Skin of body (tissue), 1 donor: ENCODE measurements at regions not wholly inside any gene's neighbourhood (a gene's known extent, or its start where the extent isn't known, plus 50 kb on each side); places are given as distances from the start of the nearest gene placed in this dataset.

Source experiments
- DNase-seq: peaks from one replicate; lab custom pipeline; 2025; lab: John Stamatoyannopoulos, UW

DNA sequence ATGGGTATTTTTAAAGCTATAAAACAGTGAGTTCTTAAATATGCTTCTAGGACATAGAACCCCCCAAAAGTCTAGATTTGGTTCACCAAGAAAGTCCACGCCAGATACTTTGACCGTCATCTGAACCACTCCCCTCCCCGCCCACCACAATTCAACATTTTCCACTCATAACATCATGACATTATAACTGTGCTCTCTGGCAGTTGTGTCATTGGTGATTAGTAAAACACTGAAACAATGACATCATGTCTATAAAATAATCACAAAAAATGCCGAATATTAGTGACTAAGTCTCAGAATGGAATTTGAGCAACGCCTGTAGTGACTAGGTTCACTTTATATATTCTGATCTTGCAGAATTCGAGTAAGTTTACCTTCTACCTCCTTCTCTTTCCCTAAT, 732.3 kb downstream of the FGF9 start:
- DNase-seq: no peak

DNA sequence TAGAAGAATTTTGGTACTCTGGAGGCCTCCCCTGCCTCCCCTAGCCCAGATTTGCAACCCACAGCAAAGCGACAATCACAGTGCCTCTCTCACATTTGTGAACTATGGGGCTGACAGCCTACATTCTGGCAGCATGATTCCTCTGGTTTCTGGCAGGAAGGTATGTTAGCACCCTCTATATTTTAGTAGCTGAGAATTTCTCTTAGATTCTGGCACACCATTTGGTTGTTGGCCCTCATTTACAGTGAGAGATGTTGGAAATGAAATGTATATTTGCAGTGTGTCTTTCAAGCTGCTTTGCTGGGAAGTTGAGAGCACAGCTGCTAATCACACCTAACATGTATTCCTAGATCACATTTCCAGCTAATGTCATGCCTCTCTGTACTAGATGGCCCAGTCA, 735.0 kb downstream of the FGF9 start:
- DNase-seq: no peak

DNA sequence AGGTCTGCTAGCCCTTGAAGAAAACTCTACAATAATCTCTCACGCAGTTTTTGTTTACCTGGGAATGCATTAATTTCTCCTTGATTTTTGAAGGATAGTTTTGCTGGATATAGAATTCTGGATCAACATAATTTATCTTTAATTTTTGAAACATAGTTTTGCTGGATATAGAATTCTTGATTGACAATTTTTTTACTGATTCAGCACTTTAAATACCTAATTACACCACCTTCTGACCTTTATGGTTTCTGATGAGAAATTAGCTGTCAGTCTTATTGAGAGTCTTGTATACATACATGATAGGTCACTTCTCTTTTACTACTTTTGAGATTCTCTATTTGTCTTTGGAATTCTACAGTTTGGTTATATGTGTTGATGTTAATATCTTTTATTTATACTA, 741.6 kb downstream of the FGF9 start:
- DNase-seq: no peak

DNA sequence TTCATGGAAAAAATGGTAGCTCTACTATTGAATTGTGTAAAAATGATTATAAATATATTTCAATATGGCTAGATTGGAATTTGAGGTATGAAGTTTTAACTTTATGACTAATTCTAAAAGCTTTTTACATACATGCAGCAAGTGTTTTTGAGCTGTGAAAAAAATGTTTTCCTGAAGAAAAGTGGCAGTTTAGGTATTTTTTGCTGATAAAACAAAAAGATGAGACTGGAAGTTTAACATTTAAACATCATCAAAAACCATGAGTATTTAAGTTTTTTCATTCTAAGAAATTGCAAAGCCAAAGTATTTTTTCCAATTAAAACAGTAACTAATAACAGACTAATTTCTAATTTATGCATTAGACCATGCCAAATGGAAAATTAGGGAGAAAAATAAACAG, 751.1 kb downstream of the FGF9 start:
- no peak for DNase-seq

DNA sequence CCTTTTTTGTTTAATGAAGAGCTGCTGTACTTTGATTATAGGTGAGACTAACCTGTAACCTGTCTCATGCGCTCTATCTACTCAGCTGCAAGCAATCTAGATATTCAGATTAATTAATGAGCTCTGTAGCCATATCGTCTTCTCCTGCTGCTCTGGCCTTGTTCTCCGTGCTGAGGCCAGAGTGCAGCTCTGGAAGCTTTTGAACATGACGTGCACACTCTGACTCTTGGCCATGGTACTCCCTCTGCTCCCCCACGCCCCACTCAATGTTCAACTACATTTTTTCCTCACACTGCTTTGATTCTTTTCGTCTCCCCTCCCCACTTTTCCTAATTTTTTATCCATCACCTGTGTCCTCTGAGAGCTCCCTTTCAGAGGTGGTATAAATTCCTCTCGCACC, 751.8 kb downstream of the FGF9 start:
- DNase-seq: no peak

DNA sequence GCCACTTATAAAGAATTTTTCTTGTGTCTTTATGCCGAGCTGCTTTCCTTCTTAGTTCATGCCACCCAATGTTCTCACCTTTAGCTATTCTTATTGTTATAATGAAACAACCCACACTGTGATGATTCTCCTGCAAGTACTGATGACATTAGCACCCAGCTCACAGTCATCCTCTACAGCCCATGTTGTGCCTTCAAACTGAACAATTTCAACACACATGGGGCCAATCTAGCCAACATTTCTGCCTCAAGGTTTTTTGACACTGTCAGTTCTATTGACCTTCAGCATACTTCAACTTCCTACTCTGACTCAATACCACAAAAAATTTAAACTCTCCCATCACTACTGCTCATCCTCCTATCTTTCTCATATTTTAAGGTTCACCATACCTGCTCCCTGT, 752.4 kb downstream of the FGF9 start:
- no peak for DNase-seq

DNA sequence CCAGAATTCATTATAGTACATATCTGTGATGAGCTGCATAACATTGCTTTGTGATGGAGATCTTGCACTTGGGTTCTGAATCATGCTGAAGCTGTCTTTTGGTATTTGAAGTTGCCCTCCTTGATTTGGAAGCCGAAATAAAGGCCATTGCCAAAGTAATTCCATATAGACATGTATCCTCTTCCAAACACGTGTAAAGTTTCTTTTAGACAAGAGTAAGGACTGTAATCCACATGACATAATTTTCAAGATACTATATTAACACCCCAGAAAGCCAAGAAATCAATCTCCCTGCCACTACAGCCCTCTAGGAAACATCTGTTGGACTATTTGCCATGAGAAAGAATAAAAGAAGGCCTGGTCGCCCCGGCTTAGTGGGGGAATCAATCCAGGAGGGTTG, 754.2 kb downstream of the FGF9 start:
- no peak for DNase-seq

DNA sequence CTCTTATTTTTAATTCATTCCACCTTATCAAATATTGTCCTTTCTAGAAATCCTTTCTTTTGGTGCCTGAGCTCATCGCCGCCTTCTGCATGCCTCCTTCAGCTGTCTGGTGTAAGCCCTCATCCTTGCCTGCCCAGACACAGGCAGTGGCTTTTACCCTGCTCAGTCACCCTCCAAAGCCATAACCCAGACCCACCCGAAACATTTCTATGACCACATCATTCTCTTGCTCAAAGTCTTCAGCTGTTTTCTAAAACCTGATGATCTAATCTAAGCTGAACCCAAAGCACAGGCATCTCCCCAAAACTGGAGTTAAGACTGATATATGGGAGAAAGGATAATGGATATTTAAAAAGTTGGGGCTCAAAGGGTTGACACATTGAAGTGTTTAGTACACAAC, 753.7 kb upstream of the SGCG start:
- no peak for DNase-seq

DNA sequence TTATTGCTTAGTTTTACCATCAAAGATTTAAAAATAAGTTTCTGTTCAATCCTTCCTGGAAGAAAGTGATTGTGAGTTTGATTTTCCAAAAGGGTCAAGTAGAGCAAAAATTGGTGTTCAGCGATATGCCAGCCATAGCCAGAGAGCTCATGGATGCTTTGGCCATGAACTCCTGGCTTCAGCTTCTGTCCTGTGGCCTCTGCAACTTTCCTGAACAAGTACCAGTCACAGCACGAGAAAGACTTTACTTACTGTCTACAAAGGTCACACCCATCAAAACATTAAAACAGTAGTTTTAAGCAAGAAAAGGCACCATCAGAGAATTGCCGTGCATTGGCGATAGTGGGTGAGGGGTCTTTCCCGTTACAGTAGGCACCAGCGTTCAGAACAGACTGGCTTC, 753.0 kb upstream of the SGCG start:
- DNase-seq: no peak

DNA sequence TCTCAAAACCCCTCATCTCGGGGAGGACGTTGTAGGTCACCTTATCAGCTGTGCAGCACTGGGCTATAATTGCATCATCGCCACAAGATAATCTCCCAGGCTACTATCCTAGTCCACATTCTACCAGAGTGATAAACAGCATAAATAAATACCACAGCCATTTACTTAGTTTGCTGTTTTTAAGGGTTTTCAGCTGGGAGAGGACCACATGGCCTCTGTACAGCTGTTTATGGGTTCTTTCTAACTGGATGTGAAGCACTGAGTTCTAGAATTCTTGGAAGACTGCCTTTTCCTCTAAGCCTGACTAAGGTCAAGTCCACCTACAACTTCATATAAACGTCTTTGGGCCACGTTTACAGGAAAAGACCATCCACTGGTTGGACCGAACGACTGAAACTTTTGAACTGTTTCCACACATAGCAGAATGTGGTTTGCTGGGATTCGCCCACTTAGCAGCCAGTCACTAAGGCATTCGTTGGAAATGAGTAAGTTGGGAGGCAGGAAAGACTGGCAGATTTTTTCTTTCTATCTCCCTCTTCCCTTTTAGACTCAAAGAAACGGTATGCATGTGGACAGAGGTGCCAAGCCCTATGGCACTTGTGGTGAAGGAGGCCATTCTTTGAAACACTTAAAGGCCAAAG, 752.5 kb upstream of the SGCG start:
- DNase-seq: no peak

DNA sequence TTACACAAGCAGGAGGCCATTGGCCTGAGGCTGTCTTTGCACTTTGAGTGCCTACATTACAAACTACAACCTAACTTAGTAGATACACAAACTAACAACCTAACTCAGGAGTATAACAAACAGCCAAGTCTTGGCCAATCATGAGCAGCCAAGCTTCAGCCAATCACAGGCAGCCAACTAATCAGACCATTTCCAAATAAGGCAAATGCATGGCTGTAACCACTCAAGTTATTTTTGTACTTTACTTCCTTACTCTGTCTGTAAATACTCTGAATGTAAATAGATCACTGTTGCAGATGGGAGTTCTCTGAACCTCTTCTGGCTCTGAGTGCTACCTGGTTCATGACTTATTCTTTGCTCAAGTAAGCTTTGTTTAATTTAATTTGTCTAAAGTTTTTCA, 748.1 kb upstream of the SGCG start:
- DNase-seq: no peak

DNA sequence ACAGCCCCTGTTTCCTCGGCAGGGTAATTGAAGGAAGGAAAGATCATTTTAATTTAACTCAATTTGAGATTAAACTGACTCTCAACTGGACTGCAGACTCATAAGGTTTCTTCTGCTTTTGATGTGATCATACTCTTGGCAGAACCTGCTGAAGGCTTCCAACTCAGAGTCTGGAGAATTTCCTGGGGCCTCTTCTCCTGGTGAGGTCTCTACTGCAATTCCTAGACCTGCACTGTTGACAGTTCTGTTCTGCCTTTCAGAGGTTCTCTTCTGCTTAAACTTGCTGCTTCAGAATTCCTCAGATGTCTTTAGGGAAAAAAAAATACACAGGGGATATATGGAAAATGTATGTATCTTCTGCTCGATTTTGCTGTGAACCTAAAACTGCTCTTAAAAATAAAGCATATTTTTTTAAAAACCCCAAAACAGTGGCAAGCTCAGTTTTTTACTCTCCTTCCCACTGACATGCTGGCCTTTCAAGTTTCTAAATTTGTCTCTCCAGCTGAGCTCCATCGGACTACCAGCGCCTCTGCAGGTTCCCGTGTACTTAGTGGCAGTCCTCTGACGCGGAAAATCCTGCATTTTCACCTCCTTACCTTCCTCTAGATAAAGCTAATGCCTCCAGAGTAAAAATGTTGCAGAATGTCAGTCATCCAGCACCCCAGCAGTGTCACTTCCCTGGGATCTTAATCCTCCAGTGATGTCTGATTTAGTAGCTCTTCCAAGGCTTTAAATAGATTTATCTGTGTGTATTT, 733.5 kb upstream of the SGCG start:
- DNase-seq: no peak

DNA sequence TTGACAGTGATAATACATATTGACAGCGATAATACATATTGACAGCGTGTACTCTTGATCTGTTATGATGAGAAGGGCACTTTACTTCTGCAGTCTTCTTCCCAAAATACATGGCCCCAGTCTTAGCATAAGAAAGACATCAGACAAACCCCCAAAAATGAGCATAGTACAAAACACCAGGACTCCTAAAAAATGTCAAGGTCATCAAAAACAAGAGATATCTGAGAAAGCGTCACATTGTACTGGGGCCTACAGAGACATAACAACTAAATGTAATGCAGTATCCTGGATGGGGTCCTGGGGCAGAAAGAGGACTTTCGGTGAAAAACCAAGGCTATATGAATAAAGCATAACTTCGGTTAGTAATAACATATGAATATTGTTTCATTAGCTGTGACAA, 731.5 kb upstream of the SGCG start:
- no peak for DNase-seq

DNA sequence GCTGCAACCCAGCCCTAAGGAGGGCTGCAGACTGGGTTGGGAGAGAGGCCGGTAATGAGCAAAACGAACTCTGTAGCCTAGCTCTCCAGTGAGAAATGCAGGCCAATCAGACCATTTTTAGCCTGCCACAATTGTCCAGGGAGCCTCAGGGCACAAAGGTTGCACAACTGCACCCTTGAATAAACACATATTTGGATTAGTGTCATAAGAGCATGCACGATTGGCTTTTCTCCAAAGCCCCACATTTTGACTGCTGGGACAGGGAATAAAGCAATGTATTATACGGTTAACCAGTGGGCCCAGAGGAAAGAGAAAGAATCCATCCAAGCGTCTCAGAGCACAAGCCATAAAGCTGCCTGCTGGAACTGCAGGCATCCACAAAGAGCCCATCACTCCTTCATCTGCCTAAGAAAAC, 729.4 kb upstream of the SGCG start:
- peak; percentile 35 for DNase-seq

DNA sequence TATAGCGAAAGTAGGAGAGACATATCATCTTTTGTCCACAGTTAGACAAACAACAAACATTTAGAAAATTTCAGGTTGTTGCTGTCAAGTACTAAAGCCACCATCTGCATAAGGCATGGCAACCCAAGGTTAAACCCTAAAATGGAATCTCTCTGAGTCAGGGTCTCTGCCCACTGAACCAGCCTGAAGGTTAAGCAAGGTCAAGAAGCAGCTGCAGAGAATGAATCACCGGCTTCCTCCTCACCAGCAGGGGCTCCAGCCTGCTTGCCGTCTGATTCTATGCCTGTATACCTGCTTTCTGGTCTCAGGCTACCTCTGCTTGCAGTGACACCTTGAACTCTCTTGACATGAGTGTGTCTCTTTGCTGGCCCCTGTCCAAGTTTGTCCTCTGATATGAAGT, 726.2 kb upstream of the SGCG start:
- no peak for DNase-seq

DNA sequence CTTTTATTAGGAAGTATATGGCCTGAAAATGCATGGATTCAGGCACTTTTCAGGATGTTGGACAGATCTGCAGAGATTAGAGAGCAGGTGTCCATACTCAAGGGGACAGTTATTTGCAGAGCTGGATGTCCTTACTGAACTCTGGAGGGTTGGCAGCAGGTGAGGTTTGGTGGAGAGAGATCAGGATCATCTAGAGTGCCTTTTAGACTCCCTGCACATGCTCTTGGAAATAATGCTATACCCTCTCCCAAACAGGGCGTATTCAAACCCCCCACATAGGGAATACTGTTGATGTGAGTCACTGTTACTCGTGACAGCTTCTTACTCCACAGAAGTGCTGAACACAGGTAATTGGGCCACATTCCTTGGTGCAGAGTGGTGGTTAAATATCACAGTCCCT, 725.7 kb upstream of the SGCG start:
- no peak for DNase-seq

DNA sequence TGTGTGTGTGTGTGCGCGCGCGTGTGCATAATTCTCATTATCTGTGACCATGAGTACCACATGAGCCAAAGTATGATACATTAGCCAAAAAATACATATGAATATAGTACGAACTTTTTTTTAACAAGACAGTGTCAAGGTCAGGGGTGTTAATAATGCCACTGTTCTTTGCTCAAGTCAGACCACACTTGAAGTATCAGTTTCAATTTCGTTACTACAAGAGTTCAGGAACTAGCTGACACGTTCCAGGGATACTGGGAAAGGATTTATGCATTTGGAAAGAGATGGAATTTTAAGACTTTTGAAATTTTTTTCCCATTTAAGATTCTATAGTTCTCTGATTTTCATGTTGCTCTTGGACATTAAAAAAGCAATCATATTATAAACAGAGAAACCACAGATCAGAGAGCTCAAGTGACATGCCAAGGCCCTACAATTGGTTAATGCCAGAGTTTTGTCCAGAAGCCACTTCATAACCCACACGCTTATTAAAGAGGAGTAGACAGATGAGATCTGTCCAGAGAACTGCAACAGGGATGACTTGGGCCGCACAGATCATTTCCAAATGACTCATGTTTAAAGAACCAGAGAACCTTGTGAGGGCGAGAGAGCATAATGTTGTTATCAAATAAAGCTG, 718.8 kb upstream of the SGCG start:
- DNase-seq: no peak

DNA sequence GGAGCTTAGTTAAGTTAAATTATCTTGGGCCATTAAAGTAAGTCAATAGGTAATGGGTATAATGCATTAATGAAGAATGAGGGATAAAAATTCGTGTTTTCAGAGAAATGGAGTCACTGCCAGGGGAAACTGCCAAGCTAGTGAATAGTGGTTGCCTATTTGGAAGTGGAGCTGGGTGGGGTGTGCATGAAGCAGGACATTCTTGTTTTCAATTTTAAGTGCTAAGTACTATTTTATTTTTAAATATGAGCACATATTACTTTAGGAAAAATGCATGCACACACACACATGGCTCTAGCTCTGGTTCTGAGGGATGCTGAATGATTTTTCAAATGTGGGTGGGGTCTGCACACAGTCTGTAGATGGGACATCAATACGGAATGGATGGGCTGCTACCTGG, 717.7 kb upstream of the SGCG start:
- no peak for DNase-seq

DNA sequence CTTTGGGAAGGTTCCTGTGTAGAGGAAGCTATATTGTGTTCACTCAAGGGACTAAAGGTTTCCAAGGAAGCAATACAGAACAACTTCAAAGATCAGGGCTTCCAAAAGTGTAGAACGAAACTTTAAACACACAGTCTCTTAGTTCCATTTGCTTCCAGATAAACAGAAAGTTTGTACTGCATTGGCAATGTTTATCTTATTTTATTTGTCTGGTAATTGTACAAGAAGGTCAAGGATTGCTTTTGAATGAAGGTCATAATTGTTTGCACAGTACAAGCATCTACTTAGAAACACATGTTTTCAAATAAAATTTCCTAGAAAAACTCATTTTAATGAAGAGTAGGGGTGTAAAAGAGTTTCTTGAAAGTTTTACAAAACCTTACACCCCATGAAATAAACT, 712.7 kb upstream of the SGCG start:
- DNase-seq: no peak

DNA sequence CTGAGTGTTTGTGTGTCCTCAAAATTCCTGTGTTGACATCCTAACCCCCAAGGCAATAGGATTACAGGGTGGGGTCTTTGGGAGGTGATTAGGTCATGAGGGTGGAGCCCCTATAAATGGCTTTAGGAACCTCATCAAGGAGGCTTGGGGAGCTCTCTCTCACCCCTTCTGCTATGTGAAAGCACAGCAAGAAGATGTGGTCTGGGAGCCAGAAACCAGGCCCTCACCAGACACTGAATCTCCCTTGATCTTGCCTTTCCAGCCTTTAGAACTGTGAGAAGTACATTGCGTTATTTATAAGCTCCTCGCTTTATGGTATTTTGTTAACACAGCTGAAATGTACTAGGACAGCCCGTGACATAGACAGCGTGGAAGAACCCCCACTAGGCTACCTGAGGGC, 712.0 kb upstream of the SGCG start:
- no peak for DNase-seq

DNA sequence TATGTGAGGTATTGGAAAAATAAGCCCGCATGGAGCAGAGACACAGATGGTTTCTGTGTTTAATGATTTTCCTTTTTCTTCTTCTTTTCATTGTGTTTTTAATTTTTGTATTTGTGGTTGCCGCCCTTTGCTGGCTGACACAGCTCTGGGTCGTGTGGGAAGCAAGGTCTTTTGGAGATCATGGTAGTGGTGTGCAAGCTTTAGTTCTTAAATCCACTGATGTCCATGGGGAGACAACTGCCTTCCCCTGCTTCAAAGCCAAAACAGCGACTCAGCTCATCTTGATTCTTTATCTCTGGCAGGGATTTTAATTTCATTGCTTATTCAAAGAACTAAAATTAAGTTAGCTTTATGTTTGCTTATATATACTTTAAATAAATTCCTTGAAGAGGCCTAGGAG, 711.3 kb upstream of the SGCG start:
- DNase-seq: no peak

DNA sequence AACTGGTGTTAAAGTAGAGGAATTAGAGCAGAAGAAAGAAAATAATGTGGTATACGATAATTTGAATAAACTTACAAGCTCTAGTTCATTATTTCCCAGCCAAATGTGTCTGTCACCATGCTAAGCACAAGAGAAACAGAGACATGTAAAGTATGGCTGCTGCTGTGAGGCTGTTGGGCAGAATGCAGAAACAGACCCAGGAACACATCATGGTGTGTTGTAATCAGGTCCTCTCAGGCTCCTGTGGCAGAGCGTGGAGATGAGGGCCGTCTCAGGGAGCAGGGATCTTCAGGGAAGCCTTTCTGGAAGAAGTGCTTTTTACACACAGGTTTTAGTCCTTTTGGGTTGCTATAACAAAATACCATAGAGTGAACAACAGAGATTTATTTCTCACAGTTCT, 710.7 kb upstream of the SGCG start:
- no peak for DNase-seq

DNA sequence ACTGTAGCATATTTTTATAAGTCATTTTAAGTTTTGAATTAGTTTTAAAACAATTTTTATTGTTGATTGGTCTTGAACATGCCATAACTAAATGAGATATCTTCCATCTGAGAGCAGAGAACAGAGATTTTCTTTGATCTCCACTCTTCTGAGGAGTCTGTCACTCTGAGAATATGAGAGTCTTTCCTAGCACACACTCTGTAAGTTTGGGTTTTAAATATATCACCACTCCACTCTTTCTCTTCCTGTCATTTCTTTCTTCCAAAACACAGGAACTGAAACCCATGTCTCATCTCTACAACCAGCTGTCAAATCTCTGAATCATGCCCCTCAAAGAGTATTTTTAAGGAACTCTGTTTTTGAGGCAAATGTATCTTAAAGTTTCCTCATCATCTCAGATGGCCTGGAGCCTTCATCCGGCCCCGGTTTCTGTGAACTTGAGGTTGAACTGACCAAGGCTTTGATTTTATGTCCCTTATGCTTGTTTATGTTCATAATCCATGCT, 698.2 kb upstream of the SGCG start:
- no peak for DNase-seq
